Keratinocyte (primary cell): ENCODE measurements at regions not wholly inside any gene's neighbourhood (a gene's known extent, or its start where the extent isn't known, plus 50 kb on each side); places are given as distances from the start of the nearest gene placed in this dataset.

ENCODE experiments used
- DNase-seq: peaks from one replicate; pipeline ENCODE4 v3.0.0-alpha.2; 2011; ENCODE audit warnings: low read depth, missing footprints, low spot score
- FAIRE-seq: peaks from 2 replicates; lab custom pipeline; 2011; peaks lifted over from hg19 to GRCh38; lab: Jason Lieb, UNC
- H2AFZ ChIP-seq: 2 replicates; pipeline ENCODE4 v1.6.0; 2012; ENCODE audit warnings: low read length, control low read depth, inconsistent platforms; ENCODE audit not compliant: control insufficient read depth
- H3K27ac ChIP-seq: 2 replicates; pipeline ENCODE4 v1.5.1; 2011; ENCODE audit warnings: low read length; ENCODE audit not compliant: control insufficient read depth, insufficient read depth
- H3K27me3 ChIP-seq: 3 replicates; pipeline ENCODE4 v1.6.0; 2011; ENCODE audit warnings: low read length; ENCODE audit not compliant: control insufficient read depth, insufficient read depth; ENCODE audit errors: extremely low read depth
- H3K36me3 ChIP-seq, 2 experiments: 2 replicates in 1 of 2; 3 replicates in 1 of 2; pipeline ENCODE4 v1.5.1; 2011; ENCODE audit warnings: low read length in 2 of 2, mild to moderate bottlenecking in 1 of 2; ENCODE audit not compliant: control insufficient read depth in 2 of 2, insufficient read depth in 2 of 2; ENCODE audit errors: extremely low read depth in 1 of 2
- H3K4me1 ChIP-seq: 3 replicates; pipeline ENCODE4 v1.5.1; 2011; ENCODE audit warnings: low read length; ENCODE audit not compliant: control insufficient read depth, insufficient read depth; ENCODE audit errors: extremely low read depth
- H3K4me2 ChIP-seq: 3 replicates; pipeline ENCODE4 v1.6.0; 2011; ENCODE audit warnings: low read depth, low read length; ENCODE audit not compliant: control insufficient read depth, insufficient read depth; ENCODE audit errors: extremely low read depth
- H3K4me3 ChIP-seq, 3 experiments: fragments of 200-600 bp in 1 of 3; sonication (generic) in 1 of 3; 2 replicates in 2 of 3; 3 replicates in 1 of 3; pipeline ENCODE4 v1.5.1; 2011 to 2016; ENCODE audit warnings: low read length in 3 of 3, mild to moderate bottlenecking in 3 of 3, control low read depth in 2 of 3, inconsistent platforms in 1 of 3, low read depth in 1 of 3, mixed read lengths in 1 of 3, mixed run types in 1 of 3, moderate library complexity in 1 of 3; ENCODE audit not compliant: control insufficient read depth in 2 of 3, insufficient read depth in 2 of 3; ENCODE audit errors: extremely low read depth in 1 of 3
- H3K79me2 ChIP-seq: 2 replicates; pipeline ENCODE4 v1.6.0; 2012; ENCODE audit warnings: low read length; ENCODE audit not compliant: control insufficient read depth, insufficient read depth
- H3K9ac ChIP-seq: 3 replicates; pipeline ENCODE4 v1.6.0; 2011; ENCODE audit warnings: low read length; ENCODE audit not compliant: control insufficient read depth, insufficient read depth; ENCODE audit errors: extremely low read depth
- H3K9me1 ChIP-seq: 3 replicates; pipeline ENCODE4 v1.6.0; 2011; ENCODE audit warnings: low read length; ENCODE audit not compliant: control insufficient read depth, insufficient read depth; ENCODE audit errors: extremely low read depth
- H3K9me3 ChIP-seq: 2 replicates; pipeline ENCODE4 v1.5.1; 2012; ENCODE audit warnings: low read depth, low read length; ENCODE audit not compliant: control insufficient read depth
- H4K20me1 ChIP-seq: 3 replicates; pipeline ENCODE4 v1.6.0; 2011; ENCODE audit warnings: low read length; ENCODE audit not compliant: control insufficient read depth, insufficient read depth; ENCODE audit errors: extremely low read depth
- CTCF ChIP-seq, 3 experiments: IDR thresholded peaks in 1 of 3; conservative IDR thresholded peaks in 1 of 3; optimal IDR thresholded peaks in 1 of 3; 2 replicates in 2 of 3; 3 replicates in 1 of 3; pipeline versions ENCODE3 to v1.5.1; 2011; ENCODE audit warnings: low read length in 3 of 3, mild to moderate bottlenecking in 3 of 3, moderate library complexity in 2 of 3, control low read depth in 1 of 3, inconsistent platforms in 1 of 3; ENCODE audit not compliant: insufficient read depth in 2 of 3; ENCODE audit errors: extremely low read depth in 1 of 3
- EZH2 ChIP-seq: IDR thresholded peaks from one replicate; pipeline ENCODE4 v1.6.1; 2012; ENCODE audit warnings: inconsistent platforms, mild to moderate bottlenecking, low read length, moderate library complexity
- dilution Hi-C: fragments of 300-500 bp; cut with MboI; formaldehyde crosslinking; loops from one replicate; pipeline ENCODE4 v1.7.0; 2020; ENCODE audit warnings: low sequenced_read_pairs; ENCODE audit not compliant: extremely low pct_ligation_motif_present

GRCh38 chr4:3666263-3666662 lies 99.9 kb upstream of the ADRA2C start:
- dilution Hi-C loops, result no loop called here
- no peaks in the 10 kb centered on the region for H3K4me1 ChIP-seq
- no peak for FAIRE-seq

DNA sequence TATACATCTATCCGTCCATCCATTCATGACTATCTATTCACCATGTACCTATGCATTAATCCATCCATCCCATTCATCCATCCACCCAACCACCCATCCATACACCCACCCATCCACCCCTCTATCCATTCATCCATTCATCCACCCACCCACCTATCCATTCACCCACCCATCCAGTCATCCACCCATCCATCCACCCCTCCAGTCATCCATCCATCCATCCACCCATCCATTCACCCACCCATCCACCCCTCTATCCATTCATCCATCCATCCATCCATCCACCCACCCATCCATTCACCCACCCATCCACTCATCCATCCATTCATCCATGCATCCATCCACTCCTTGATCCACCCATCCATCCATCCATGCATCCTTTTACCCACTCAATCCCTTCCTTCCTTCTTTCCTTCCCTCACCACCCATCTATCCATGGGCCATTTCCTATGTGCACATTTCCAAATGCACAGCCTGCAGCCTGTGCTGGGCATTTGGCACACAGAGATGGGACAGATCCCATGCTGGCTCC lies 100.8 kb upstream of the ADRA2C start:
- dilution Hi-C loops, result no loop called here

More at GRCh38 chr4:3666263-3666662, 99.9 kb upstream of the ADRA2C start:
- Histone ChIP-seq H3K9ac (no peak overlapping the region), H4K20me1 (no peaks in the 10 kb centered on the region), H3K4me2 (no peak overlapping the region), H3K9me1 (no peaks in the 10 kb centered on the region), H3K79me2 (no peaks in the 10 kb centered on the region), H3K36me3 (no peaks in the 10 kb centered on the region), H2AFZ (no peak overlapping the region), H3K4me3 (no peak overlapping the region), H3K27me3 (no peaks in the 10 kb centered on the region), H3K9me3 (peaks cover 5% of the 10 kb centered on the region), H3K27ac (no peak overlapping the region)
- DNase-seq, result no peak
- TF ChIP-seq CTCF (optimal IDR thresholded peaks at IDR 0.05 in 1 of 3, IDR thresholded peaks at IDR 0.05 in 1 of 3, conservative IDR thresholded peaks at IDR 0.05 in 1 of 3; ENCODE audit: extremely low read depth in 1 of 3, insufficient read depth in 2 of 3, low read length in 3 of 3) (no peak), EZH2 (no peak)

GRCh38 chr4:3663791-3664190 lies 102.4 kb upstream of the ADRA2C start:
- Histone ChIP-seq H3K4me3 (no peak overlapping the region), H3K79me2 (no peaks in the 10 kb centered on the region), H3K9me1 (no peaks in the 10 kb centered on the region), H4K20me1 (no peaks in the 10 kb centered on the region), H3K36me3 (no peaks in the 10 kb centered on the region), H3K9ac (no peak overlapping the region), H3K4me2 (no peak overlapping the region), H3K27me3 (peaks cover 16% of the 10 kb centered on the region), H3K27ac (no peak overlapping the region), H3K9me3 (peaks cover 3% of the 10 kb centered on the region), H2AFZ (no peak overlapping the region), H3K4me1 (no peaks in the 10 kb centered on the region)
- TF ChIP-seq EZH2 (no peak), CTCF (optimal IDR thresholded peaks at IDR 0.05 in 1 of 3, IDR thresholded peaks at IDR 0.05 in 1 of 3, conservative IDR thresholded peaks at IDR 0.05 in 1 of 3; ENCODE audit: extremely low read depth in 1 of 3, insufficient read depth in 2 of 3, low read length in 3 of 3) (no peak)
- FAIRE-seq, result no peak
- dilution Hi-C loops, result no loop called here
- DNase-seq, result no peak

More for the DNA sequence above, 100.8 kb upstream of the ADRA2C start:
- H3K9me1 ChIP-seq, result no peaks in the 10 kb centered on the region
- no peaks in the 10 kb centered on the region for H3K4me1 ChIP-seq
- TF ChIP-seq EZH2, result no peak
- no peak overlapping the region for H3K9ac ChIP-seq
- H2AFZ ChIP-seq, result no peak overlapping the region
- no peak for FAIRE-seq
- no peaks in the 10 kb centered on the region for H3K36me3 ChIP-seq
- no peaks in the 10 kb centered on the region for H3K79me2 ChIP-seq
- H4K20me1 ChIP-seq, result no peaks in the 10 kb centered on the region
- no peak overlapping the region for H3K4me3 ChIP-seq
- no peaks in the 10 kb centered on the region for H3K27me3 ChIP-seq
- no peak for DNase-seq
- no peak overlapping the region for H3K4me2 ChIP-seq
- peaks cover 5% of the 10 kb centered on the region for H3K9me3 ChIP-seq
- no peak overlapping the region for H3K27ac ChIP-seq
